ENCODE measurements at regions not wholly inside any gene's neighbourhood (a gene's known extent, or its start where the extent isn't known, plus 50 kb on each side); places are given as distances from the start of the nearest gene placed in this dataset.

GRCh38 chr19:20349206-20349605 lies 182.2 kb downstream of the ZNF486 start:
- TF ChIP-seq, protein P1, sequence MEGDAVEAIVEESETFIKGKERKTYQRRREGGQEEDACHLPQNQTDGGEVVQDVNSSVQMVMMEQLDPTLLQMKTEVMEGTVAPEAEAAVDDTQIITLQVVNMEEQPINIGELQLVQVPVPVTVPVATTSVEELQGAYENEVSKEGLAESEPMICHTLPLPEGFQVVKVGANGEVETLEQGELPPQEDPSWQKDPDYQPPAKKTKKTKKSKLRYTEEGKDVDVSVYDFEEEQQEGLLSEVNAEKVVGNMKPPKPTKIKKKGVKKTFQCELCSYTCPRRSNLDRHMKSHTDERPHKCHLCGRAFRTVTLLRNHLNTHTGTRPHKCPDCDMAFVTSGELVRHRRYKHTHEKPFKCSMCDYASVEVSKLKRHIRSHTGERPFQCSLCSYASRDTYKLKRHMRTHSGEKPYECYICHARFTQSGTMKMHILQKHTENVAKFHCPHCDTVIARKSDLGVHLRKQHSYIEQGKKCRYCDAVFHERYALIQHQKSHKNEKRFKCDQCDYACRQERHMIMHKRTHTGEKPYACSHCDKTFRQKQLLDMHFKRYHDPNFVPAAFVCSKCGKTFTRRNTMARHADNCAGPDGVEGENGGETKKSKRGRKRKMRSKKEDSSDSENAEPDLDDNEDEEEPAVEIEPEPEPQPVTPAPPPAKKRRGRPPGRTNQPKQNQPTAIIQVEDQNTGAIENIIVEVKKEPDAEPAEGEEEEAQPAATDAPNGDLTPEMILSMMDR (IDR thresholded peaks at IDR 0.05): no peak
- TF ChIP-seq POLR2AphosphoS5 (IDR thresholded peaks at IDR 0.05): no peak
